Vagina (tissue), 2 donors: ENCODE measurements at regions not wholly inside any gene's neighbourhood (a gene's known extent, or its start where the extent isn't known, plus 50 kb on each side); places are given as distances from the start of the nearest gene placed in this dataset.
"Not testable (repeated sequence)": the region's sequence is repeated elsewhere in the genome, so short reads cannot be mapped to it uniquely, and the experiment has no call there.

Experiments used
- DNase-seq, 2 donors: peaks; one replicate each; pipeline ENCODE4 v3.0.0-alpha.2; 2017; ENCODE audit errors: extremely low spot score in 2 of 2
- H3K27ac ChIP-seq: fragments of 200-600 bp; sonication (generic); one replicate; pipeline ENCODE4 v1.5.1; 2019
- H3K27me3 ChIP-seq: fragments of 200-600 bp; sonication (generic); one replicate; pipeline ENCODE4 v1.5.1; 2019
- H3K36me3 ChIP-seq, 2 donors: fragments of 200-600 bp; sonication (generic); one replicate each; pipeline ENCODE4 v1.5.1; 2017 to 2019
- H3K4me1 ChIP-seq: fragments of 200-600 bp; sonication (generic); one replicate; pipeline ENCODE4 v1.5.1; 2019
- H3K4me3 ChIP-seq, 2 donors: fragments of 200-600 bp; sonication (generic); 1 replicate in 1 of 2; 2 replicates in 1 of 2; pipeline ENCODE4 v1.5.1; 2016 to 2019
- H3K9me3 ChIP-seq: fragments of 200-600 bp; sonication (generic); one replicate; pipeline ENCODE4 v1.5.1; 2019
- CTCF ChIP-seq, 3 experiments: fragments of 450-650 bp in 2 of 3; fragments of 200-600 bp in 1 of 3; sonication (generic) in 1 of 3; IDR thresholded peaks; one replicate each; pipeline ENCODE4 v1.5.1; 2017 to 2019; ENCODE audit warnings: antibody characterized with exemption in 3 of 3, mild to moderate bottlenecking in 2 of 3, moderate library complexity in 2 of 3
- POLR2A ChIP-seq, 2 donors: fragments of 450-650 bp; IDR thresholded peaks; one replicate each; pipeline ENCODE4 v1.6.1; 2017; ENCODE audit warnings: antibody characterized with exemption in 2 of 2, mild to moderate bottlenecking in 2 of 2, moderate library complexity in 2 of 2
- POLR2AphosphoS5 ChIP-seq, 2 donors: sonication (generic); formaldehyde crosslinking; IDR thresholded peaks; one replicate each; pipeline ENCODE4 v1.9.0; 2017; ENCODE audit warnings: antibody characterized with exemption in 2 of 2, mild to moderate bottlenecking in 2 of 2, low read depth in 1 of 2; ENCODE audit not compliant: insufficient read depth in 1 of 2
- intact Hi-C: fragments of 100-400 bp; cut with DNase I; formaldehyde crosslinking; loops from one replicate; pipeline ENCODE4 v1.15.1; 2023

DNA sequence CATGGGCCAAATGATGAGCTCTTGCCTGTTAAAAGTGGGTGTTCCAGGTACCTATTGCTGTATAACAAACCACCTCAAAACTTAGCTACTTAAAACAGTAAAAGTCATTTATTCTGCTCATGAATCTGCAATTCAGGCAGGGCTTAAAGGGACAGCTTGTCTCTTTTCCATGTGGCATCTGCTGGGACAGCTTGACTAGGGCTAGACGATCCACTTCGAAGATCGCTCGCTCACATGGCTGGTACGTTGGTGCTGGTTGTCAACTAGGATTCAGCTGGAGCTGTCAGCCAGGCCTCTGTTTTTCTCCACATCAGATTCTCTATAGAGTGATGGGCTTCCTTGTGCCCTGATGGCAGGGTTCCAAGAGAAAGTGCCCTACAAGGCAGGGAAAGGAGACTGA is 581.3 kb downstream of the NTRK3 start:
- no peak overlapping the region for H3K4me3 ChIP-seq
- H3K27ac ChIP-seq: no peak overlapping the region
- H3K4me1 ChIP-seq: no peaks in the 10 kb centered on the region
- DNase-seq: no peak
- intact Hi-C loops: loop anchor here (10.0 kb wide), 1 partner anchor 600 kb away; no protein-coding TSS in a partner anchor
- H3K36me3 ChIP-seq: no peaks in the 10 kb centered on the region
- no peaks in the 10 kb centered on the region for H3K9me3 ChIP-seq
- no peak for TF ChIP-seq POLR2AphosphoS5 (IDR thresholded peaks at IDR 0.05; ENCODE audit: insufficient read depth in 1 of 2, low read depth in 1 of 2)
- no peak for TF ChIP-seq POLR2A (IDR thresholded peaks at IDR 0.05)
- TF ChIP-seq CTCF (IDR thresholded peaks at IDR 0.05): no peak
- no peaks in the 10 kb centered on the region for H3K27me3 ChIP-seq

DNA sequence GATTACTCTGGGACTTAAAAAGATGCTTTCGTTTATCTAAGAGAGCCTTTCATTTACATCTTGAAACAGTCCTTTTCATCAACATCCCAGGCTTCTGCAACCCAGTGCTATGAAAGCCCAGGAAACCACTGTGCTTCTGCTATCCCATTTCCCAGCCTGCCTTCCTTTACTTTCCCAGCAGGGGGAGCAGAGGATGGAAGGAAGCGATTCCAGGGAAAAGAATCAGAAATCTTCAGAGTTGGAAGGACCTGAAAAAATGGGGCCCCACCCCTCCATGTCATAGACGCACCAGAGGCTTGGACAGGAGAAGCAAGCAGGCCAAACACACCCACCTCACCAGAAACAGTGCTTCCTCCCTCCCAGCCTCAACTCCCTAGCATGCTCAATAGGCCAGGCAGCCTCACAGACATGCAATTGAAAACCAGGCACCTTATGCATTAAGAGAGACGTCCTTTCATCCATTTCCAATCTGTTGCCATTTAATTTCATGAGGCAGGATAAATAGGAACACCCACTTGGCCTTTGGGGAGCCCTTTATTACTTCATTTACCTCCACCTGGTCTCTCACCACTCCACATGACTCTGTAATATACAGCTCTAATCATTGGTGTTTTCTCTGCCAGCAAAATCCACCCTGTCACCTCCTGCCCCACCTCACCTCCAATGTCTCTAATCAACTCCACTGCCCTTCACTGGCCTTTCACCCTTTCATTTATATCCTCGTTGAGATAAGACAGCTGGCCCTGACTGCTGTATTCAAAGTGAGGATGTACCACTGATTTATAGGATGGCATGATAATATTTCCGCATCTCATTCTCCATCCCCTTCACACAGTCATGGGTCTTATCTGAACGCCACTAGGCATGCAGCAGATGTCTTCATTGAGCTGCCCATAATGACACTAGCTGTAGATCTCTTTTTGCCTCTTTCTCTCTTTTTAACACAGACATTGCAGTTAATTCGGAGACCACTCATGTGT is 583.9 kb downstream of the NTRK3 start:
- Histone ChIP-seq H3K4me3 (no peak overlapping the region), H3K27me3 (no peaks in the 10 kb centered on the region), H3K36me3 (no peaks in the 10 kb centered on the region), H3K27ac (no peak overlapping the region), H3K4me1 (no peaks in the 10 kb centered on the region), H3K9me3 (no peaks in the 10 kb centered on the region)
- intact Hi-C loops: loop anchor here (10.0 kb wide), 1 partner anchor 602 kb away; no protein-coding TSS in a partner anchor
- TF ChIP-seq CTCF (IDR thresholded peaks at IDR 0.05): peak in 1 of 3 experiments; percentile 10
- TF ChIP-seq POLR2AphosphoS5 (IDR thresholded peaks at IDR 0.05; ENCODE audit: insufficient read depth in 1 of 2, low read depth in 1 of 2): no peak
- no peak for DNase-seq

- H3K27me3 ChIP-seq: no peaks in the 10 kb centered on the region
- no peaks in the 10 kb centered on the region for H3K4me1 ChIP-seq
- no peak for TF ChIP-seq CTCF (IDR thresholded peaks at IDR 0.05)
- TF ChIP-seq POLR2AphosphoS5 (IDR thresholded peaks at IDR 0.05; ENCODE audit: insufficient read depth in 1 of 2, low read depth in 1 of 2): no peak
- no peak for TF ChIP-seq POLR2A (IDR thresholded peaks at IDR 0.05)
- H3K9me3 ChIP-seq: no peaks in the 10 kb centered on the region
- intact Hi-C loops: loop anchor here (10.0 kb wide), 1 partner anchor 604 kb away; no protein-coding TSS in a partner anchor
- H3K36me3 ChIP-seq: no peaks in the 10 kb centered on the region
- no peak overlapping the region for H3K4me3 ChIP-seq
- no peak for DNase-seq
- H3K27ac ChIP-seq: no peak overlapping the region
Observed at GRCh38 chr15:87671289-87671688, 585.2 kb downstream of the NTRK3 start.

DNA sequence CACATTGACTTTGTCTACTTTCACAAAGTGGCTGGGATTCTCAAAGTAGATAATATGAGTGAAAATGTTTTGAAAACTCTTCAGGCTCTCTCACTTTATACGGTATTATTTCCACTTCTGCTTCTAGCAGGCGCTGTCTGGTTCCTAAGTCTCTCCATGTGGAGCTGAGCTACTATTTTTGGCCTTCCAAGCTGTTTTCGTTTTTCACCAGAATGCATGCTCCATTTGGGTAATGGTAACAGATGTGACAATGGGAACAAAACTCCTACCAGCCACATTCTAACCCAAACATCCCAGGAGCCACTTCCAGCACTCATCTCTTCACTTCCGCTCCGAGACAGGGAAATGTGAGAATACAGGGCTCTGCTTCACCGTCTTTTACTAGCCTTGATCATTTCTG is 586.7 kb downstream of the NTRK3 start:
- intact Hi-C loops: loop anchor here (10.0 kb wide), 1 partner anchor 605 kb away; no protein-coding TSS in a partner anchor
- TF ChIP-seq CTCF (IDR thresholded peaks at IDR 0.05): no peak
- TF ChIP-seq POLR2A (IDR thresholded peaks at IDR 0.05): no peak
- no peak for TF ChIP-seq POLR2AphosphoS5 (IDR thresholded peaks at IDR 0.05; ENCODE audit: insufficient read depth in 1 of 2, low read depth in 1 of 2)
- H3K4me1 ChIP-seq: no peaks in the 10 kb centered on the region
- H3K27me3 ChIP-seq: no peaks in the 10 kb centered on the region
- DNase-seq: no peak
- no peaks in the 10 kb centered on the region for H3K36me3 ChIP-seq
- H3K9me3 ChIP-seq: no peaks in the 10 kb centered on the region
- H3K27ac ChIP-seq: no peak overlapping the region
- no peak overlapping the region for H3K4me3 ChIP-seq

- H3K27me3 ChIP-seq, H3K4me3 ChIP-seq, H3K9me3 ChIP-seq, H3K36me3 ChIP-seq, intact Hi-C loops, H3K27ac ChIP-seq, H3K4me1 ChIP-seq, DNase-seq: not testable (repeated sequence)
Observed at GRCh38 chr15:87668768-87669564, 587.6 kb downstream of the NTRK3 start.
